ENCODE measurements at regions not wholly inside any gene's neighbourhood (a gene's known extent, or its start where the extent isn't known, plus 50 kb on each side); places are given as distances from the start of the nearest gene placed in this dataset.

- no peak for TF ChIP-seq CTCF (IDR thresholded peaks at IDR 0.05)
- intact Hi-C loops (cut with DNase I), result no loop called here
- Histone ChIP-seq H3K27ac (no peak overlapping the region), H3K4me3 (no peak overlapping the region), H3K36me3 (replicated peaks in 1 of 2) (no peaks in the 10 kb centered on the region), H3K9me3 (replicated peaks in 1 of 3) (no peaks in the 10 kb centered on the region), H3K4me1 (replicated peaks in 1 of 2) (no peaks in the 10 kb centered on the region), H3K27me3 (no peaks in the 10 kb centered on the region)
- no peak for DNase-seq
- WGBS, 4 donors, result 74 to 89% (median 86%) methylated on average over 1 of the region's 1 CpG
These were observed 90.9 kb upstream of the LDB2 start for GRCh38 chr4:16989371-16989770.

DNA sequence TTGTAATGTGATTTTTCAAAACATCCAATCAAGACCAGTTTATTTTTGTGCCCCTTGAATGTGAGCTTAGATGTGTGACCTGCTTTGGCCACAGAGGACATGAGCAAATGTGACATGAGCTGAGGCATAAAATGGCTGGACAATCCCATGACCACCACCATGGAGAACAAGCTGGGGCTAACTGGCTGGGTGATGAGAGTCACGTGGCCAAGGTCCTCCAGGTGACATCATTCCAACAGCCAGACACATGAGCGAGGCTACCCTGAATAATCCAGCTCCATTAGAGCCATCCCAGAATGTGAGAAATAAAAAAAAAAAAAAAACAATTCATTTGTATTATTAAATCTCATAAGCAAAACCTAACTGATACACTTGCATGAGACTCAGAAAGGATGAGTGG is 90.4 kb upstream of the LDB2 start:
- H3K9me3 ChIP-seq (replicated peaks in 1 of 3), result no peaks in the 10 kb centered on the region
- no peak for TF ChIP-seq POLR2A (IDR thresholded peaks at IDR 0.05)
- TF ChIP-seq CTCF (IDR thresholded peaks at IDR 0.05), result no peak
- WGBS, 4 donors, result 60 to 89% (median 81%) methylated on average over 2 of the region's 2 CpGs
- no peak overlapping the region for H3K4me3 ChIP-seq
- H3K27ac ChIP-seq, result no peak overlapping the region
- intact Hi-C loops (cut with DNase I), result no loop called here
- H3K36me3 ChIP-seq (replicated peaks in 1 of 2), result no peaks in the 10 kb centered on the region
- DNase-seq, result no peak
- no peaks in the 10 kb centered on the region for H3K27me3 ChIP-seq
- no peaks in the 10 kb centered on the region for H3K4me1 ChIP-seq (replicated peaks in 1 of 2)

DNA sequence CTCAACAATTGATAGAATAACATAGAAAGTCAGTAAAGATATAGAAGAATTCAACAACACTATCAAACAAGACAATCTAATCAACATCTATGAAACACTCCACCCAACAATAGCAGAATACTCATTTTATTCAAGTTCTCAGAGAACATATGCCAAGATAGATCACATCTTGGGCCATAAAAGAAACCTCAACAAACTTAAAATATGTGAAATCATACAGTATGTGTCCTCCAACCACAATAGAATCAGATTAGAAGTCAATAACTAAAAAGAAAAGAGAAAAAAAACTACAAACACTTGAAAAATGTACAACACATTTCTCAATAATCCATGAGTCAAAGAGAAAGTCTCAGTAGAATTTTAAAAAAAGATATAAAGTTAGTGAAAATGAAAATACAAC is 78.6 kb upstream of the LDB2 start:
- Histone ChIP-seq H3K4me3 (no peak overlapping the region), H3K27ac (no peak overlapping the region), H3K27me3 (no peaks in the 10 kb centered on the region), H3K4me1 (replicated peaks in 1 of 2) (no peaks in the 10 kb centered on the region), H3K9me3 (replicated peaks in 1 of 3) (no peaks in the 10 kb centered on the region), H3K36me3 (replicated peaks in 1 of 2) (no peaks in the 10 kb centered on the region)
- TF ChIP-seq POLR2A (IDR thresholded peaks at IDR 0.05), result no peak
- no peak for TF ChIP-seq CTCF (IDR thresholded peaks at IDR 0.05)
- no peak for DNase-seq
- intact Hi-C loops (cut with DNase I), result no loop called here

GRCh38 chr4:16969696-16970135 is 71.3 kb upstream of the LDB2 start:
- H3K9me3 ChIP-seq (replicated peaks in 1 of 3), result no peaks in the 10 kb centered on the region
- H3K36me3 ChIP-seq (replicated peaks in 1 of 2), result no peaks in the 10 kb centered on the region
- WGBS, 4 donors, result 37 to 44% (median 38%) methylated on average over 8 of the region's 8 CpGs
- TF ChIP-seq CTCF (IDR thresholded peaks at IDR 0.05) (no peak), POLR2A (IDR thresholded peaks at IDR 0.05) (no peak)
- no peaks in the 10 kb centered on the region for H3K27me3 ChIP-seq
- peak; percentile 25 to 68 (median 65) for DNase-seq
- H3K27ac ChIP-seq, result peak overlapping the region in 2 of 5 donors; percentile 46 to 51
- intact Hi-C loops (cut with DNase I), result no loop called here
- H3K4me3 ChIP-seq, result no peak overlapping the region
- H3K4me1 ChIP-seq (replicated peaks in 1 of 2), result peaks cover 4 to 12% of the 10 kb centered on the region in 2 donors
